ENCODE measurements at regions not wholly inside any gene's neighbourhood (a gene's known extent, or its start where the extent isn't known, plus 50 kb on each side); places are given as distances from the start of the nearest gene placed in this dataset.
"Not testable (repeated sequence)": the region's sequence is repeated elsewhere in the genome, so short reads cannot be mapped to it uniquely, and the experiment has no call there.

- no peak for DNase-seq (ENCODE audit: low read depth in 2 of 3, low spot score in 1 of 3)
These were observed 53.2 kb upstream of the SH3BP4 start for GRCh38 chr2:234898534-234899053.

GRCh38 chr2:234888442-234888841, 63.4 kb upstream of the SH3BP4 start:
- not testable (repeated sequence) for DNase-seq (ENCODE audit: low read depth in 2 of 3, low spot score in 1 of 3)

- DNase-seq (ENCODE audit: low read depth in 2 of 3, low spot score in 1 of 3), result no peak
These were observed 64.6 kb upstream of the SH3BP4 start for GRCh38 chr2:234887195-234887594.

DNA sequence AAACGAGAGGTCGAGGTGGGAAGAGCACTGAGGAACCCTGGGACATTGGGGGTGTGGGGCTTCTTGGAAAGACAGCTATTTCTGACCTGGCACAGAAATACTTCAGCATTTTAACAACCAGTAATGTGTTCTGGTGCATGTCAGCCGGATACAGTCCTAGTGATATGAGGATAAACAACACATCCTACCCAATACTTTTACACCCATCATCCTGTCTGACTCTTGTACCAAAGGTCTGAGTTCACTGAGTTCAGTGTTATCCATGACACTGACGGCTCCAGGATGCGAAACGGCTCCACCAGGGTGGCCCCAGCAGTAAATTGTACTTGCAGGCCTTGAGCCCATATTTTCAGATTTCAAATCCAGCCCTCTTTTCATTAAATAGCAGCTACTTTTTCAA, 65.9 kb upstream of the SH3BP4 start:
- DNase-seq (ENCODE audit: low read depth in 2 of 3, low spot score in 1 of 3), result no peak

DNA sequence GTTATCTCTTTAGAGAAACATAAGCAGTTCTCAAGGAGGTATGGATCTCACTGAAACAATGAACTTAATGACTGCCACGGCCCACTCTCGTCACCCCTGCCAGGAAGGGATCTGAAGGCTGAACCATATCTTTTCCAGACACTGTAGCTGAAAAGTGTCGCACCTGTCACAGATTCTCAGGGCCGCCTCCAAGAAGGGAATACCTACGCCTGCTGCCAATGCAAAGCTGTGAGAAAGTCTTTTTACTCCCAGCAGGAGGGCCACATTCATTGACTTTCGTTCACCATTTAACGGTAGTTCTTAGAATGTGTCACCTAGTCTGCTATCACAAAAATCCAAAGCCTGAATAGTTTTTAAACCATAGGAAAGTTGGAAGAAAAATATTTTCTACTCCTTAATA, 66.7 kb upstream of the SH3BP4 start:
- DNase-seq (ENCODE audit: low read depth in 2 of 3, low spot score in 1 of 3), result no peak

DNA sequence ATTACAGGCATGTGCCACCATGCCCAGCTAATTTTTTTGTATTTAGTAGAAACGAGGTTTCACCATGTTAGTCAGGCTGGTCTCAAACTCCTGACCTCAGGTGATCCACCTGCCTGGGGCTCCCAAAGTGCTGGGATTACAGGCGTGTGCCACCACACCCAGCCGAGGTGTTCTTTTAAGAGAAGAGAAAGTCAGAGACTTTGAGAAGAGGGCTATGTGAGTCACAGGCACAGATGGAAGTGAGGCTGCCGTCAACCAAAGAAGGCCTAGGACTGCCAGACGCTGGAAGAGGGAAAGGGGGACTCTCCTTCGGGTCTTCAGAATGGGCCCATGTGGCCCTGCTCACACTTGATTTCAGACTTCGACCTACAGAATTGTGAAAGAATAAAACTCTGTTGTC, 67.2 kb upstream of the SH3BP4 start:
- no peak for DNase-seq (ENCODE audit: low read depth in 2 of 3, low spot score in 1 of 3)

- peak; percentile 35 to 45 (median 41) for DNase-seq (ENCODE audit: low read depth in 2 of 3, low spot score in 1 of 3)
These were observed 70.2 kb upstream of the SH3BP4 start for GRCh38 chr2:234881413-234882241.

DNA sequence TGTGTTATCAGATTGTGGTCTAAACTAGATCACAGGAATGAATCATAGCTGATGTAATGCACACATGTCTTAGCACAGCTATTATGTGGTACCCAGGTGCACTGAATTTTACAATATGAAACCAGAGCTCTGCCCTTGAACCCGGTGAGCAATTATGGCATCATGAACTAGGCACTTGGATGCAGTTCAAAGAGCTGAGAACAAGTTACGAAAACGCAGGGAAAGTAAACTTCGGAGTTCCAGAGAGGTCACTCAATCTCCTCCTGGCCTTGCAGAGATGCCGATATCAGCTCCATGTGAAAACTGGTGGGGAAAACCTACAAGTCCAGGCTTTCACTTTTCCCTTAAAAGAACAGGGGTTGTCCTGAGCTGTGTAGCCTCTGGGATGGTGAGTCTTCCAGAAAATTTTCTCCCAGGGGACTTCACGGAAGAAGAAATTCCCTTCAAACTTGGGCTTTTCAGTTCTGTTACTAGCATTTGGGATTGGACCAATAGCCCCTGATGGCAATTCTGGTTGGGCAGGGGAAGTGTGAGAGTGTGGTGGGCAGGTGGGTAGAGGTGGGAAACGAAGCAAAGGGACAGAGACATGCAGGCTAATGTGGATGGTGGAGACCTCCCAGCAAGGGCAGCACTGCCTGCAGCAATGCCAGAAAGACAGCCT, 71.1 kb upstream of the SH3BP4 start:
- no peak for DNase-seq (ENCODE audit: low read depth in 2 of 3, low spot score in 1 of 3)

- DNase-seq (ENCODE audit: low read depth in 2 of 3, low spot score in 1 of 3), result no peak
These were observed 72.0 kb upstream of the SH3BP4 start for GRCh38 chr2:234879671-234880455.

GRCh38 chr2:234876621-234877020, 75.2 kb upstream of the SH3BP4 start:
- not testable (repeated sequence) for DNase-seq (ENCODE audit: low read depth in 2 of 3, low spot score in 1 of 3)

DNA sequence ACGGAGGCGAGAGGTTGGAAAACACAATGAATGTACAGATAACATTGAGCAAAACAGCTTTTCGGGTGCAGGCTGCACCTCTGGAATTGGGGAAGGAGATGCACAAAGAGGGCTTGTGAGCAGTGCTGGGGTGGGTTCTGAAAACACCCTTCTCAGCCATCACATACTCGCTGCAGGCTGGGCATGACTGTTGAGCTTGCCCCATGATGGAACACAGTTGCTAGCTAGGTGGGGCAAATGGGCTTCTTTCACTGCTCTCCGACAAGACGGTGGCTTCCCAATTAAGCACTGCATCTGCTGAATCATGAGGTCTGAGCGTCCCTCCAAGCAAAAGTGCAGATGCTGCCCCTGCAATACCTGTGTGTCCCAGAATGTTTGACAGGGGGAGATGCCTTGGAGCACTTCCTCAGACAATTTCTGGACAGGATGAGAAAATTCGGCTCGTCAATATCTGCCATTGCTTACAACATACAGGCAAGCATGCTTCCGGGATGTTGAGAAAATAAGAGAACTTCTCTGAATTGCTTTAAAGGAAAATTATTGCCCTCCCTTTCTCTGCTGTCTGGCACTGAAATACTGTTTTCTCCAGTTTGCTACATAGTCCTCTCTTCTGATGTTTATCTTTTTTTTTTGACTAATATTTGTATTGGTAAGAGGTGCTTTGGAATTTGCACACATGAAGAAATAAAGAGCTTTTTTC, 77.3 kb upstream of the SH3BP4 start:
- no peak for DNase-seq (ENCODE audit: low read depth in 2 of 3, low spot score in 1 of 3)

- no peak for DNase-seq (ENCODE audit: low read depth in 2 of 3, low spot score in 1 of 3)
These were observed 78.0 kb upstream of the SH3BP4 start for GRCh38 chr2:234873828-234874173.

DNA sequence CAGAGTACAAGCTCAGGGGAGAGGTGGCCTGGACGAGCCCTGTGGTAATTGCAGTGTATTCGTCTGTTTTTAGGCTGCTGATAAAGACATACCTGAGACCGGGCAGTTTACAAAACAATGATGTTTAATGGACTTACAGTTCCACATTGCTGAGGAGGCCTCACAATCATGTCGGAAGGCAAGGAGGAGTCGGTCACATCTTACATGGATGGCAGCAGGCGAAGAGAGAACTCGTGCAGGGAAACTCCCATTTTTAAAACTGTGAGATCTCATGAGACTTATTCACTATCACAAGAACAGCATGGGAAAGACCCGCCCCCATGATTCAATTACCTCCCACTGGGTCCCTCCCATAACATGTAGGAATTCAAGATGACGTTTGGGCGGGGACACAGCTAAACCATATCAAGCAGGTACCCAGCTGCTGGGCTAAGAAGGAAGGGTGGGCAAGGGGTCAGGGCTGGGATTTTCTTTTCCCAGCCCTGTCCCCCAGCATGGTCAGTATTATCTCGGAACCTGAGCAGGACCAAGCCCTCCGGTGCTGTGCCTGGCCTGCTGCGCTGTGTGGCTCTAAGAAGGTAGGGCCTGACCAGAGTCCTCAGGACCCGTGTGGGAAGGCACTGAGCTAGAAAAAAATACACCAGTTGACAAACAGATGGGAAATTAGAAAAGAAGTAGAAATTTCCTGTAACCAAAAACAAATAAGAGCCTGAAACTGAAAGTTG, 78.6 kb upstream of the SH3BP4 start:
- no peak for DNase-seq (ENCODE audit: low read depth in 2 of 3, low spot score in 1 of 3)

DNA sequence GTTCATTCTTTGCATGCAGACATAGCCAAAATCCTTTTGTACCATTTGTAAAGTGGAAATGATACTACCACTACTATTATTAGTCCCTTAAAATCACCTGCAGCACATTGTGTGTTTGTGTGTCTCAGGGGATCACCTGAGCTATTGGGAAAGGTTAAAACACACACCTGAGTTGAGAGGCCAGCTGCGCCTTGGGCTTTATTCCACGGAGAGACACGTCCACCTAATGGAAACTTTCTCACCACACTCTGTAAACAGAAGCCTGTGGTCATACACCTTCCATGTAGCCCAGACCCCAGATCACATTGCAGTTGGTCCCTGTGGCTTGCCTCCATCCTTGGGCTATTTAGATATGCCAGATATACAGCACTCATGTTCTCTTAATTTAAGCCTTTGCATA, 81.8 kb upstream of the SH3BP4 start:
- DNase-seq (ENCODE audit: low read depth in 2 of 3, low spot score in 1 of 3), result no peak

DNA sequence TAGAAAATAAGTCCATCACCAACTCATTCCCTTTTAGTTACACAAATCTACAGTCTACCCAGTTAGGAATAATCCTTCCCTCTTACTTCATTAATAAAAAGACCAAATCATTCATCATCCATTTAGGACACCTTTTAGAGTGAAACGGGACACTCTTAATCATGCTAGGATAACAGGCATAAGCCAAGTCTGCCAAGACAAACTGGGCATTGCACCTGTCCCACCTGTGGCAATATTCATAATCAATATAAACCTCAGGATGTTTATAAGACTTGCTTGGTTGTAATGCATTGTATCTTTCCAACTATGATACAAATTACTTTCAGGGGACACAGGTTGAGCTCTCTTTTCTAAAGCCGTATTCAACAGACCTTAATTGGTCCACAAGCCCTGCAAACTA, 82.7 kb upstream of the SH3BP4 start:
- no peak for DNase-seq (ENCODE audit: low read depth in 2 of 3, low spot score in 1 of 3)

GRCh38 chr2:234867882-234868285, 83.9 kb upstream of the SH3BP4 start:
- no peak for DNase-seq (ENCODE audit: low read depth in 2 of 3, low spot score in 1 of 3)

GRCh38 chr2:234865586-234865985, 86.2 kb upstream of the SH3BP4 start:
- no peak for DNase-seq (ENCODE audit: low read depth in 2 of 3, low spot score in 1 of 3)

DNA sequence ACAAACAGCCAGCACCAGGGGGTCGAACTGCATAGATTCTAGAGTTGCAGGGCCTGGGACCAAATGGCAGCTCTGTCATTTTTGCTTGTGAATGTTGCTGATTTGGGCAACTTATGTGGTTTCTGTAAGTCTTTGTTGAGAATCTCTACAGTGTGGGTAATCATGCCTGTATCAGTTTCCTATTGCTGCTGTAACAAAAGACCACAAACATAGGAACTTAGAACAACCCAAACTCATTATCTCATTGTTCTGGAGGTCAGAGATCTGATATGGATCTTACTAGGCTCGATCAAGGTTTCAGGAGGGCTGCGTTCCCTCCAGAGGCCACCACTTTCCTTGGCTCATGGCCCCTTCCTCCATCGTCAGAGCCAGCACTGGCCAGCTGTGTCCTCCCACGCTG, 86.8 kb upstream of the SH3BP4 start:
- no peak for DNase-seq (ENCODE audit: low read depth in 2 of 3, low spot score in 1 of 3)

DNA sequence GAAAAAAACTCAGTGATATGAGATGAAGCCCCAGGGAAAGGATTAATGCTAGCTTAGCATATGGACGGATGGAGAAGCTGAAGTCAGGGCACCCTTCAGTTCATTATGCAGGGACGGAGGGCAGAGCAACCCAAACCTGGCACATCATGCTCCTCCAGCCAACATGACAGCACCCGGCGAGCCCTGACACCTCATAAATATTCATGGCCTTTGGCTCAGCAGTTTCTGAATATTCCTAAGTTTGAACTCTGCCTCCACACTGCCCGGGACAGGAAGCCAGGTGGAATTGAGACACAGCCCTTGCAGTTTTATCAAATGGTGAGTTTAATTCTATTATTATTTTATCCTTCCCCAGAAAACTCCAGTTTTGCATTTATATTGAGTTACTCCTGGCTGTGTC, 87.3 kb upstream of the SH3BP4 start:
- no peak for DNase-seq (ENCODE audit: low read depth in 2 of 3, low spot score in 1 of 3)
